SW 1271 (cell line): ENCODE measurements at regions not wholly inside any gene's neighbourhood (a gene's known extent, or its start where the extent isn't known, plus 50 kb on each side); places are given as distances from the start of the nearest gene placed in this dataset.
A peak's percentile ranks its signal among the peaks of the same experiment; 100 is the strongest.
"Not testable (repeated sequence)": the region's sequence is repeated elsewhere in the genome, so short reads cannot be mapped to it uniquely, and the experiment has no call there.

ENCODE experiments used
- DNase-seq, 2 experiments: peaks; one replicate each; lab custom pipeline; 2025; lab: John Stamatoyannopoulos, UW

- DNase-seq, result no peak
These were observed 319.6 kb downstream of the PTTG2 start for GRCh38 chr4:38279650-38280322.

GRCh38 chr4:38280323-38280706 lies 320.1 kb downstream of the PTTG2 start:
- DNase-seq, result no peak

GRCh38 chr4:38281371-38282071 lies 321.3 kb downstream of the PTTG2 start:
- DNase-seq, result peak in 1 of 2 experiments; percentile 12

GRCh38 chr4:38283724-38284123 lies 323.5 kb downstream of the PTTG2 start:
- no peak for DNase-seq

- no peak for DNase-seq
These were observed 324.3 kb downstream of the PTTG2 start for GRCh38 chr4:38284294-38285030.

GRCh38 chr4:38287101-38287851 lies 327.1 kb downstream of the PTTG2 start:
- DNase-seq, result no peak

GRCh38 chr4:38289553-38289952 lies 329.4 kb downstream of the PTTG2 start:
- DNase-seq, result no peak

- peak in 1 of 2 experiments; percentile 35 for DNase-seq
These were observed 330.2 kb downstream of the PTTG2 start for GRCh38 chr4:38290366-38290765.

GRCh38 chr4:38290914-38291313 lies 330.7 kb downstream of the PTTG2 start:
- no peak for DNase-seq

- DNase-seq, result no peak
These were observed 332.3 kb downstream of the PTTG2 start for GRCh38 chr4:38292529-38292928.

GRCh38 chr4:38294238-38294637 lies 334.0 kb downstream of the PTTG2 start:
- no peak for DNase-seq

- DNase-seq, result no peak
These were observed 336.9 kb downstream of the PTTG2 start for GRCh38 chr4:38297061-38297460.

GRCh38 chr4:38298868-38299713 lies 338.9 kb downstream of the PTTG2 start:
- no peak for DNase-seq

- no peak for DNase-seq
These were observed 342.7 kb downstream of the PTTG2 start for GRCh38 chr4:38302910-38303309.

- not testable (repeated sequence) for DNase-seq
These were observed 344.3 kb downstream of the PTTG2 start for GRCh38 chr4:38304460-38304859.

- DNase-seq, result no peak
These were observed 346.4 kb downstream of the PTTG2 start for GRCh38 chr4:38306482-38307071.

GRCh38 chr4:38308728-38309311 lies 348.6 kb downstream of the PTTG2 start:
- DNase-seq, result peak in 1 of 2 experiments; percentile 53

GRCh38 chr4:38309471-38309870 lies 349.3 kb downstream of the PTTG2 start:
- DNase-seq, result no peak

- DNase-seq, result no peak
These were observed 350.3 kb downstream of the PTTG2 start for GRCh38 chr4:38310446-38311043.

- DNase-seq, result no peak
These were observed 351.4 kb downstream of the PTTG2 start for GRCh38 chr4:38311495-38312126.
